GM06990 (cell line): ENCODE measurements at regions not wholly inside any gene's neighbourhood (a gene's known extent, or its start where the extent isn't known, plus 50 kb on each side); places are given as distances from the start of the nearest gene placed in this dataset.
"Not testable (repeated sequence)": the region's sequence is repeated elsewhere in the genome, so short reads cannot be mapped to it uniquely, and the experiment has no call there.

Source experiments
- DNase-seq: peaks from one replicate; pipeline ENCODE4 v3.0.0-alpha.2; 2011; ENCODE audit not compliant: insufficient read length; ENCODE audit errors: extremely low read depth
- H3K27me3 ChIP-seq: replicated peaks from 2 replicates; pipeline ENCODE4 v1.6.0; 2011; ENCODE audit warnings: low read length; ENCODE audit not compliant: control insufficient read depth, insufficient read depth
- H3K36me3 ChIP-seq: 2 replicates; pipeline ENCODE4 v1.5.1; 2011; ENCODE audit warnings: low read length; ENCODE audit not compliant: control insufficient read depth, insufficient read depth
- H3K4me3 ChIP-seq: replicated peaks from 2 replicates; pipeline ENCODE4 v1.5.1; 2011; ENCODE audit warnings: low read depth, mild to moderate bottlenecking, control low read depth, low read length
- CTCF ChIP-seq: IDR thresholded peaks from 2 replicates; pipeline ENCODE4 v1.5.1; 2011; ENCODE audit warnings: low read length, control low read depth, mild to moderate bottlenecking, inconsistent platforms; ENCODE audit not compliant: insufficient read depth, poor library complexity, severe bottlenecking

GRCh38 chr1:112099979-112100378 lies 110.5 kb upstream of the KCND3 start:
- no peaks in the 10 kb centered on the region for H3K36me3 ChIP-seq
- no peak overlapping the region for H3K4me3 ChIP-seq
- TF ChIP-seq CTCF: no peak
- DNase-seq: no peak
- no peaks in the 10 kb centered on the region for H3K27me3 ChIP-seq

GRCh38 chr1:112105557-112105956 lies 116.1 kb upstream of the KCND3 start:
- H3K4me3 ChIP-seq: no peak overlapping the region
- no peaks in the 10 kb centered on the region for H3K27me3 ChIP-seq
- no peaks in the 10 kb centered on the region for H3K36me3 ChIP-seq
- TF ChIP-seq CTCF: no peak
- no peak for DNase-seq

- DNase-seq: no peak
- Histone ChIP-seq H3K36me3 (no peaks in the 10 kb centered on the region), H3K4me3 (no peak overlapping the region), H3K27me3 (no peaks in the 10 kb centered on the region)
- no peak for TF ChIP-seq CTCF
Measured at GRCh38 chr1:112110031-112110430, 120.6 kb upstream of the KCND3 start.

DNA sequence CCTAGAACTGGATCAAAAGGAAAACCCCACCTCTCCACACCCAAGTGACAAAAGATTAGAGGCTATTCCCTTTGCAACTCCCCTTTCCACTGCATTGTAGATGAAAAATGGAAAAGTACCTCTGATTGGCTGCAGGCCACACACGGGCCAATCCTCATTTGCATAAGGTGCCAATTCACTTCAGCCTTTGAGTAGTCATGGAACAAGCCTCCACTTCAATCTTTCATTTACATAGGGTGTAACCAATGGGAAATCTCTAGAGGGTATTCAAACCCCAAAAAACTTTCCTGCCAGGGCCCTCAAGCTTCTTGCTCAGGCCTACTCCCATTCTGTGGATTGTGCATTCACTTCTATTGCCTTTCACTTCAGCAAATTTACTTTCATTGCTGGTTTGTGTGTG lies 122.3 kb upstream of the KCND3 start:
- Histone ChIP-seq H3K27me3 (no peaks in the 10 kb centered on the region), H3K36me3 (no peaks in the 10 kb centered on the region), H3K4me3 (no peak overlapping the region)
- DNase-seq: no peak
- no peak for TF ChIP-seq CTCF

DNA sequence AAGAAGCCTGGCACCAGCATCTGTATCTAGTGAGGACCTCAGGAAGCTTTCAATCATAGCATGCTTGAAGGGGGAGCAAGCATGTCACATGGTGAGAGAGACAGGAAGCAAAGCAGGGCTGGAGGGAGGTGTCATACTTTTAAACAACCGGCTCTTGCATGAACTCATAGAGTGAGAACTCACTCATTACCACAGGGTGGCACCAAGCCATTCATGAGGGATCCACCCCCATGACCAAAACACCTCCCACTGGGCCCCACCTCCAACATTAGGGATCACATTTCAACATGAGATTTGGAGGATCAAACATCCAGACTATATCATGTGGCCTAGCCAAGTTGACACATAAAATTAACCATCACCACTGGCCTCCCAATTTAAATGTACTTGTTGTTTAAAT lies 125.1 kb upstream of the KCND3 start:
- H3K36me3 ChIP-seq: no peaks in the 10 kb centered on the region
- H3K4me3 ChIP-seq: no peak overlapping the region
- no peaks in the 10 kb centered on the region for H3K27me3 ChIP-seq
- DNase-seq: no peak
- no peak for TF ChIP-seq CTCF

DNA sequence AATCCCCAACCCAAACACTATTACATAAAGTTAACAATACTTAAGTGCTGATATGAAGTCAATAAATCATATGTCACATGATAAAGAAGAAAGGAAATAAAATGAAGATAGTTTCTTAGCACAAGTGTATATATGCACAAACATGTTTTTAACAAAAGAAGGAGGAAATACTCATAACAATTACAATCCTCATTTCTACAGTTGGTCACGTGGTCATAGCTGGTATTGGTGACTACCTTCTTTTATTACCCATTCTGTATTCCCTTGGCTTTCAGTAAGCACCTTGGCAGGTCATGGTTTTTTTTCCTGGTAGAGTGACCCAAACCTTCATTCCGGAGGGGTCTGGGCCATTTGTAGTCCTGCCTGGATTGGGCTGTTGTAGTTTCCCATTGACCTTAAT lies 137.1 kb upstream of the KCND3 start:
- no peak for TF ChIP-seq CTCF
- no peaks in the 10 kb centered on the region for H3K36me3 ChIP-seq
- no peak for DNase-seq
- no peaks in the 10 kb centered on the region for H3K27me3 ChIP-seq
- H3K4me3 ChIP-seq: no peak overlapping the region

- DNase-seq, H3K36me3 ChIP-seq, H3K27me3 ChIP-seq, H3K4me3 ChIP-seq: not testable (repeated sequence)
Measured at GRCh38 chr1:112127606-112128005, 138.1 kb upstream of the KCND3 start.
